Stimulated activated naive CD8-positive, alpha-beta T cell treated with anti-CD3 and anti-CD28 coated beads, Interleukin-15, Interleukin-2, amounts not matched to agents 100 ng/mL and 50 ng/mL, for 24 hours (primary cell): ENCODE measurements at regions not wholly inside any gene's neighbourhood (a gene's known extent, or its start where the extent isn't known, plus 50 kb on each side); places are given as distances from the start of the nearest gene placed in this dataset.

Experiments
- H3K27ac Mint-ChIP-seq: one replicate; pipeline ENCODE4 v1.8.0; 2021; ENCODE audit warnings: mild to moderate bottlenecking, mixed read lengths
- H3K27me3 Mint-ChIP-seq: one replicate; pipeline ENCODE4 v1.8.0; 2021; ENCODE audit warnings: mixed read lengths
- H3K36me3 Mint-ChIP-seq: one replicate; pipeline ENCODE4 v1.8.0; 2021; ENCODE audit warnings: low read depth, mixed read lengths
- H3K4me1 Mint-ChIP-seq: one replicate; pipeline ENCODE4 v1.8.0; 2021; ENCODE audit warnings: low read depth, mixed read lengths
- H3K4me3 Mint-ChIP-seq: one replicate; pipeline ENCODE4 v1.8.0; 2021; ENCODE audit warnings: mild to moderate bottlenecking, mixed read lengths
- H3K9me3 Mint-ChIP-seq: one replicate; pipeline ENCODE4 v1.8.0; 2021; ENCODE audit warnings: mixed read lengths

- Mint-ChIP-seq H3K27ac (no peak overlapping the region), H3K9me3 (no peaks in the 10 kb centered on the region), H3K27me3 (no peaks in the 10 kb centered on the region), H3K36me3 (no peaks in the 10 kb centered on the region), H3K4me1 (peaks cover 6% of the 10 kb centered on the region), H3K4me3 (no peak overlapping the region)
Observed at GRCh38 chr2:11100130-11100529, 55.1 kb upstream of the SLC66A3 start.

GRCh38 chr2:11100976-11101375 lies 54.3 kb upstream of the SLC66A3 start:
- Mint-ChIP-seq H3K9me3 (no peaks in the 10 kb centered on the region), H3K4me1 (peaks cover 6% of the 10 kb centered on the region), H3K36me3 (no peaks in the 10 kb centered on the region), H3K27me3 (no peaks in the 10 kb centered on the region), H3K4me3 (no peak overlapping the region), H3K27ac (no peak overlapping the region)

GRCh38 chr2:11101430-11101829 lies 53.8 kb upstream of the SLC66A3 start:
- Mint-ChIP-seq H3K36me3 (no peaks in the 10 kb centered on the region), H3K4me1 (peaks cover 6% of the 10 kb centered on the region), H3K27ac (no peak overlapping the region), H3K27me3 (no peaks in the 10 kb centered on the region), H3K9me3 (no peaks in the 10 kb centered on the region), H3K4me3 (no peak overlapping the region)

- Mint-ChIP-seq H3K4me1 (peaks cover 6% of the 10 kb centered on the region), H3K9me3 (no peaks in the 10 kb centered on the region), H3K4me3 (no peak overlapping the region), H3K27me3 (no peaks in the 10 kb centered on the region), H3K27ac (no peak overlapping the region), H3K36me3 (no peaks in the 10 kb centered on the region)
Observed at GRCh38 chr2:11102466-11102865, 52.8 kb upstream of the SLC66A3 start.

GRCh38 chr2:11102956-11103860 lies 52.1 kb upstream of the SLC66A3 start:
- no peaks in the 10 kb centered on the region for H3K27me3 Mint-ChIP-seq
- H3K4me1 Mint-ChIP-seq, result peaks cover 6% of the 10 kb centered on the region
- no peak overlapping the region for H3K4me3 Mint-ChIP-seq
- no peak overlapping the region for H3K27ac Mint-ChIP-seq
- H3K36me3 Mint-ChIP-seq, result no peaks in the 10 kb centered on the region
- no peaks in the 10 kb centered on the region for H3K9me3 Mint-ChIP-seq

GRCh38 chr2:11103984-11104793 lies 51.1 kb upstream of the SLC66A3 start:
- H3K27ac Mint-ChIP-seq, result no peak overlapping the region
- no peaks in the 10 kb centered on the region for H3K36me3 Mint-ChIP-seq
- H3K9me3 Mint-ChIP-seq, result no peaks in the 10 kb centered on the region
- H3K4me1 Mint-ChIP-seq, result peaks cover 6% of the 10 kb centered on the region
- no peak overlapping the region for H3K4me3 Mint-ChIP-seq
- H3K27me3 Mint-ChIP-seq, result no peaks in the 10 kb centered on the region

GRCh38 chr2:11104794-11105660 lies 50.2 kb upstream of the SLC66A3 start:
- no peaks in the 10 kb centered on the region for H3K9me3 Mint-ChIP-seq
- no peaks in the 10 kb centered on the region for H3K36me3 Mint-ChIP-seq
- H3K4me1 Mint-ChIP-seq, result peaks cover 6% of the 10 kb centered on the region
- H3K27me3 Mint-ChIP-seq, result no peaks in the 10 kb centered on the region
- H3K27ac Mint-ChIP-seq, result no peak overlapping the region
- no peak overlapping the region for H3K4me3 Mint-ChIP-seq
